ENCODE measurements at regions not wholly inside any gene's neighbourhood (a gene's known extent, or its start where the extent isn't known, plus 50 kb on each side); places are given as distances from the start of the nearest gene placed in this dataset.

- TF ChIP-seq CTCF (IDR thresholded peaks at IDR 0.05) (no peak), POLR2A (IDR thresholded peaks at IDR 0.05) (no peak)
Measured at GRCh38 chr1:108055387-108055786, 90.4 kb upstream of the VAV3 start.
